ENCODE measurements at regions not wholly inside any gene's neighbourhood (a gene's known extent, or its start where the extent isn't known, plus 50 kb on each side); places are given as distances from the start of the nearest gene placed in this dataset.

DNA sequence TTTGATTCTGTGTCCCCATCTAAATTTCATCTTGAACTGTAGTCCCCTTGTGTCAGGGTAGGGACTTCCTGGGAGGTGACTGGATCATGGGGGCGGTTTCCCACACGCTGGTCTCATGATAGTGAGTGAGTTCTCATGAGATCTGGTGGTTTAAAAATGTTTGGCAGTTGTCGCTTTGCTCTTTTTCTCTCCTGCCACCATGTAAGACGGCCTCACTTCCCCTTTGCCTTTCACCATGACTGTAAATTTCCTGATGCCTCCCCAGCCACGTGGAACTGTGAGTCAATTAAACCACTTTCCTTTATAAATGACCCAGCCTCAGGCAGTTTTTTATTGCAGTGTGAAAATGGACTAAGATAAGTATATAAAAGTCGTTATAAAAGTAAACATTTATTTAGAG is 80.5 kb upstream of the SGK1 start:
- H3K36me3 ChIP-seq (ENCODE audit: control insufficient read depth in 2 of 4, insufficient read depth in 4 of 4, low read length in 3 of 4): no peaks in the 10 kb centered on the region
- no peak overlapping the region for H3K4ac ChIP-seq (replicated peaks; ENCODE audit: insufficient read length, low read depth, low read length)
- no peak overlapping the region for H2AK5ac ChIP-seq (ENCODE audit: low read depth, low read length)
- H2BK5ac ChIP-seq (ENCODE audit: low read depth, low read length): no peak overlapping the region
- WGBS, 2 experiments (ENCODE audit: extremely low coverage in 1 of 2, insufficient coverage in 1 of 2, insufficient read length in 1 of 2, insufficient replicate concordance in 2 of 2, low coverage in 1 of 2, low lambda C conversion rate in 2 of 2, missing lambda C conversion rate in 1 of 2): 90% methylated on average over 6 of the region's 6 CpGs; no CpG with 5 or more reads in 1 of the 2 experiments
- no peak overlapping the region for H4K91ac ChIP-seq (replicated peaks; ENCODE audit: insufficient read length, low read length)
- no peak overlapping the region for H3K4me3 ChIP-seq (ENCODE audit: extremely low read depth in 1 of 4, insufficient read depth in 2 of 4, low read depth in 3 of 4, low read length in 4 of 4)
- H3K18ac ChIP-seq (ENCODE audit: extremely low read depth, low read length): no peak overlapping the region
- H3K14ac ChIP-seq (ENCODE audit: insufficient read length): no peak overlapping the region
- H3K79me1 ChIP-seq (ENCODE audit: low read depth, low read length): no peaks in the 10 kb centered on the region
- H3K27me3 ChIP-seq (replicated peaks in 1 of 4; ENCODE audit: control insufficient read depth in 3 of 4, extremely low read depth in 1 of 4, insufficient read depth in 3 of 4, low read length in 3 of 4): no peaks in the 10 kb centered on the region
- TF ChIP-seq RFX5 (IDR thresholded peaks at IDR 0.05; ENCODE audit: borderline replicate concordance, low read depth, low read length) (no peak), POU5F1 (IDR thresholded peaks at IDR 0.05; ENCODE audit: low read depth, low read length) (no peak)
- no peak overlapping the region for H2BK20ac ChIP-seq (ENCODE audit: low read length)
- 0 out of 2 replicates have a peak overlapping the region, but pooled peaks have one; percentile 40 for H2AFZ ChIP-seq (ENCODE audit: low read length)
- no peak overlapping the region for H2BK120ac ChIP-seq (replicated peaks; ENCODE audit: low read depth, low read length)
- FAIRE-seq (no peak), DNase-seq (ENCODE audit: low read depth in 1 of 2, low spot score in 2 of 2) (no peak)
- H3K23ac ChIP-seq (ENCODE audit: insufficient read length): no peak overlapping the region
- H3K9ac ChIP-seq (replicated peaks in 1 of 4; ENCODE audit: extremely low read depth in 1 of 4, low read depth in 3 of 4, low read length in 3 of 4): no peak overlapping the region
- no peak overlapping the region for H4K5ac ChIP-seq (ENCODE audit: insufficient read length, low read depth, low read length)
- H2BK12ac ChIP-seq (ENCODE audit: low read depth, low read length): no peak overlapping the region
- no peak overlapping the region for H3K56ac ChIP-seq (replicated peaks; ENCODE audit: insufficient read length, low read depth, low read length)
- no peak overlapping the region for H4K8ac ChIP-seq (ENCODE audit: extremely low read depth, insufficient read depth, low read length)
- H3K4me1 ChIP-seq (replicated peaks in 1 of 4; ENCODE audit: control insufficient read depth in 3 of 4, insufficient read depth in 4 of 4, low read length in 3 of 4): peaks cover 0 to 6% (median 1%) of the 10 kb centered on the region in 4 experiments; a peak in 3 of 7 replicates
- H3K27ac ChIP-seq (ENCODE audit: low read depth, low read length): no peak overlapping the region
- ChIA-PET POLR2A (ENCODE audit: partially characterized antibody) (no interaction called here), CTCF (ENCODE audit: partially characterized antibody) (no interaction called here)
- H3K9me3 ChIP-seq (ENCODE audit: insufficient read depth in 2 of 2, low read depth in 1 of 2, low read length in 1 of 2): no peaks in the 10 kb centered on the region
- H3K79me2 ChIP-seq (ENCODE audit: control insufficient read depth in 1 of 2, insufficient read depth in 2 of 2, low read length in 2 of 2): no peaks in the 10 kb centered on the region
- no peaks in the 10 kb centered on the region for H3K23me2 ChIP-seq (ENCODE audit: low read depth, low read length)
- no peaks in the 10 kb centered on the region for H4K20me1 ChIP-seq (replicated peaks in 1 of 2; ENCODE audit: control insufficient read depth in 1 of 2, insufficient read depth in 2 of 2, low read length in 2 of 2)
- no peak overlapping the region for H3K4me2 ChIP-seq (ENCODE audit: insufficient read depth in 1 of 2, low read depth in 2 of 2, low read length in 2 of 2)
- no peak overlapping the region for H2BK15ac ChIP-seq (ENCODE audit: low read length)
